ENCODE measurements at regions not wholly inside any gene's neighbourhood (a gene's known extent, or its start where the extent isn't known, plus 50 kb on each side); places are given as distances from the start of the nearest gene placed in this dataset.

GRCh38 chr2:19474128-19474527 is 115.7 kb upstream of the OSR1 start:
- Histone ChIP-seq H3K4me1 (no peaks in the 10 kb centered on the region), H3K4me3 (no peak overlapping the region), H3K27me3 (no peaks in the 10 kb centered on the region), H3K9me3 (no peaks in the 10 kb centered on the region), H3K36me3 (no peaks in the 10 kb centered on the region), H3K27ac (no peak overlapping the region)
- TF ChIP-seq, protein P1, sequence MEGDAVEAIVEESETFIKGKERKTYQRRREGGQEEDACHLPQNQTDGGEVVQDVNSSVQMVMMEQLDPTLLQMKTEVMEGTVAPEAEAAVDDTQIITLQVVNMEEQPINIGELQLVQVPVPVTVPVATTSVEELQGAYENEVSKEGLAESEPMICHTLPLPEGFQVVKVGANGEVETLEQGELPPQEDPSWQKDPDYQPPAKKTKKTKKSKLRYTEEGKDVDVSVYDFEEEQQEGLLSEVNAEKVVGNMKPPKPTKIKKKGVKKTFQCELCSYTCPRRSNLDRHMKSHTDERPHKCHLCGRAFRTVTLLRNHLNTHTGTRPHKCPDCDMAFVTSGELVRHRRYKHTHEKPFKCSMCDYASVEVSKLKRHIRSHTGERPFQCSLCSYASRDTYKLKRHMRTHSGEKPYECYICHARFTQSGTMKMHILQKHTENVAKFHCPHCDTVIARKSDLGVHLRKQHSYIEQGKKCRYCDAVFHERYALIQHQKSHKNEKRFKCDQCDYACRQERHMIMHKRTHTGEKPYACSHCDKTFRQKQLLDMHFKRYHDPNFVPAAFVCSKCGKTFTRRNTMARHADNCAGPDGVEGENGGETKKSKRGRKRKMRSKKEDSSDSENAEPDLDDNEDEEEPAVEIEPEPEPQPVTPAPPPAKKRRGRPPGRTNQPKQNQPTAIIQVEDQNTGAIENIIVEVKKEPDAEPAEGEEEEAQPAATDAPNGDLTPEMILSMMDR (IDR thresholded peaks at IDR 0.05), result no peak
- TF ChIP-seq POLR2A (IDR thresholded peaks at IDR 0.05) (no peak), EP300 (IDR thresholded peaks at IDR 0.05) (no peak)
- 61 to 69% methylated on average over 8 of the region's 8 CpGs for WGBS, 2 donors
- DNase-seq (ENCODE audit: low spot score in 2 of 2), result peak in 1 of 2 donors; percentile 37

DNA sequence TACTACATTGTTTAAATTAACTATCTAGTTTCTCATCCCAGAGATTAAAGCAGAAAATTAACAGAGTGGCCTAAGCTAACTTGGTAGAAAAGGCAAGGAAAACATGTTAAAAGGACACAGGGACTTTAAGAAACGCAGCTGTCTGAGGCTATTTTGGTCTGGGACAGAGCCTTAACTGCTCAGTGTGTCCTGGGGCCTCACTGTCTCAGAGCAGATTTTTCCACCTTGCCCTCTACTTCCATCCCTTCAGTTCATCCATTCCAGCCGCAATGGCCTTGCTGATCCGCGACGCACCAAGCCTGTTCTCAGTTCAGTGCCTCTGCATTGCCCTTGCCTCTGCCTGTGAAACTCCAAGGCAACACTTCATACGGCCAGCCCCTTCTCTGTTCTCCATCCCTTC is 114.9 kb upstream of the OSR1 start:
- no peaks in the 10 kb centered on the region for H3K36me3 ChIP-seq
- TF ChIP-seq EP300 (IDR thresholded peaks at IDR 0.05) (no peak), POLR2A (IDR thresholded peaks at IDR 0.05) (no peak)
- TF ChIP-seq, protein P1 (IDR thresholded peaks at IDR 0.05), result no peak
- H3K4me3 ChIP-seq, result no peak overlapping the region
- 62 to 67% methylated on average over 6 of the region's 6 CpGs for WGBS, 2 donors
- no peak overlapping the region for H3K27ac ChIP-seq
- H3K27me3 ChIP-seq, result no peaks in the 10 kb centered on the region
- H3K9me3 ChIP-seq, result no peaks in the 10 kb centered on the region
- DNase-seq (ENCODE audit: low spot score in 2 of 2), result no peak
- no peaks in the 10 kb centered on the region for H3K4me1 ChIP-seq

DNA sequence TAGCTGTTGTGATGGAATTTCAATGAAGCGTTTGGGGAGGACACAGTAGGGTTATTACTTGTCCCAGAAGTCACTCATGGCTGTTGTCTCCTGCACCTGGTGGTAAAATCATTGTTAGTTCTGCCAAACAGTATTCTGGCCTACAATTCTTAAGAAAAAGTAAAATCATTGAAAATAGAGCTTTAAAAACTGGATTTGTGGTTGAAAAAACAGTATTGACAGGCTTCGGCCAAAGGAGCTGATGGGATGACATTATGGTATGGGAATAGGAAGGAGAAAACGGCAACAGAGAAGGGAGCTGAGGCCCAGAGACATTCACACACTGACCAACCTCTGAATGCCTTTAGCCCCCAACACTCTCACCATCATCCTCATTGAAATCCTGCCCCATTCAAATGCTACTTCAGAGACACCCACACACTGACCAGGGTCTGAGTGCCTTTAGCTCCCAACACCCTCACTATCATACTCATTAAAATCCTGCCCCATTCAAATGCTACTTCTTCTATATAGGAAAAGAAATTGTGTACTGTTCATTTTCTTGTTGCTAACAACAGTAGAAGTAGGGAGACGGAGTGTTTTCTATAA is 114.1 kb upstream of the OSR1 start:
- H3K4me3 ChIP-seq, result no peak overlapping the region
- H3K27ac ChIP-seq, result no peak overlapping the region
- no peaks in the 10 kb centered on the region for H3K27me3 ChIP-seq
- H3K36me3 ChIP-seq, result no peaks in the 10 kb centered on the region
- TF ChIP-seq, protein P1 (IDR thresholded peaks at IDR 0.05), result no peak
- TF ChIP-seq POLR2A (IDR thresholded peaks at IDR 0.05) (no peak), EP300 (IDR thresholded peaks at IDR 0.05) (no peak)
- DNase-seq (ENCODE audit: low spot score in 2 of 2), result no peak
- H3K9me3 ChIP-seq, result no peaks in the 10 kb centered on the region
- H3K4me1 ChIP-seq, result no peaks in the 10 kb centered on the region
- WGBS, 2 donors, result 80 to 90% methylated on average over 4 of the region's 4 CpGs

DNA sequence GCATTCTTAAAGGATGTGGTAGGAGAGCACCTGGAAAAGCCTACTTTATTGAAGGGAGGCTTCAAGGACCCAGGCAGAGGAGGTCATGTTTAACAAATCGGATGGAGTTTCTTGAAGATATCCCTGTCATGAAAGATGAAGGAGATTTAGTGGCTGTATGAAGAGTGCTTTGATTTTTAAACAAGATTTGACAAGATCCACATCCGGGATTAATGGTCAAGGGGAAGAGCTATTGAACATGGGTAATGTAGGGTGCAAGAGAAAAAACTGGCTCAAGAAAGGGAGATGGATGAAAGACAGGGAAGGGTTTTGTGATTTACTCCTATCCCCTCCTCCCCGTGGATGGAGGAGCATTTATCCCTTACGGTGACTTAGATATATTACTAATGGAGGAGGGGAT is 113.1 kb upstream of the OSR1 start:
- H3K36me3 ChIP-seq, result no peaks in the 10 kb centered on the region
- TF ChIP-seq, protein P1 (IDR thresholded peaks at IDR 0.05), result no peak
- TF ChIP-seq EP300 (IDR thresholded peaks at IDR 0.05) (no peak), POLR2A (IDR thresholded peaks at IDR 0.05) (no peak)
- no peaks in the 10 kb centered on the region for H3K9me3 ChIP-seq
- no peak overlapping the region for H3K27ac ChIP-seq
- H3K4me3 ChIP-seq, result no peak overlapping the region
- H3K4me1 ChIP-seq, result no peaks in the 10 kb centered on the region
- WGBS, 2 donors, result 90 to 93% methylated on average over 4 of the region's 4 CpGs
- DNase-seq (ENCODE audit: low spot score in 2 of 2), result no peak
- no peaks in the 10 kb centered on the region for H3K27me3 ChIP-seq

DNA sequence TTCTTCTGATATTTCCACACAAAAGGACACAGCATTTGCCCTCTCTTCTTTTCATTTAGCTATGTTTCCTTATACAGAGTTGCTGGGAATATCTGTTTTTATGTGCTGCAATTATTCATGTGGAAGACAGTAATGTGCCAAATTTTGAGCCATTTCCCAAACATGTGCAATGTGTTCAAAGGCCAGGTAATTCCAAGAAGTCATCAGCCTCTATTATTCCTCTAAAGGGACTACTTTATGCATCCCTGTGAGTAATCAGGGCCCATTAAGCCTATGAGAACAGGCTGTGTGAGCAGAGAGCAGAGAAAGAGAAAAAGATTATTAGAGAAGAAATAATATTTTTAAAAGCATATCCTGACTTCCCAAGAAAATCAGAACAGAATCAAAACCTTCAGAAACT is 107.6 kb upstream of the OSR1 start:
- no peak for DNase-seq (ENCODE audit: low spot score in 2 of 2)
- H3K4me3 ChIP-seq, result no peak overlapping the region
- no peaks in the 10 kb centered on the region for H3K36me3 ChIP-seq
- TF ChIP-seq EP300 (IDR thresholded peaks at IDR 0.05) (no peak), POLR2A (IDR thresholded peaks at IDR 0.05) (no peak)
- TF ChIP-seq, protein P1 (IDR thresholded peaks at IDR 0.05), result no peak
- no peaks in the 10 kb centered on the region for H3K27me3 ChIP-seq
- peaks cover 0 to 3% (median 0%) of the 10 kb centered on the region in 4 donors for H3K9me3 ChIP-seq
- no peak overlapping the region for H3K27ac ChIP-seq
- H3K4me1 ChIP-seq, result no peaks in the 10 kb centered on the region
